ENCODE measurements at regions not wholly inside any gene's neighbourhood (a gene's known extent, or its start where the extent isn't known, plus 50 kb on each side); places are given as distances from the start of the nearest gene placed in this dataset.

DNA sequence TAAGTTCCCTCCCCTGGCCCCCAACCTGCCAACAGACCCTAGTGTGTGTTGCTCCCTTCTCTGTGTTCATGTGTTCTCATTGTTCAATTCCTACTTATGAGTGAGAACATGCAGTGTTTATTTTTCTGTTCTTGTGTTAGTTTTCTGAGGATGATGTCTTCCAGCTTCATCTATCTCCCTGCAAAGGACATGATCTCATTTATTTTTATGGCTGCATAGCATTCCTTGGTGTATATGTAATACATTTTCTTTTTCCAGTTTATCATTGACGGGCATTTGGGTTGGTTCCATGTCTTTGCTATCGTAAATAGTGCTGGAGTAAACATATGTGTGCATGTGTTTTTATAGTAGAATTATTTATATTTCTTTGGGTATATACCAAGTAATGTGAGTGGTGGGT lies 602.2 kb downstream of the DSC3 start:
- no peak for TF ChIP-seq EZH2 (IDR thresholded peaks at IDR 0.05; ENCODE audit: borderline replicate concordance, low read depth, low read length, severe bottlenecking)
- TF ChIP-seq, protein P1, sequence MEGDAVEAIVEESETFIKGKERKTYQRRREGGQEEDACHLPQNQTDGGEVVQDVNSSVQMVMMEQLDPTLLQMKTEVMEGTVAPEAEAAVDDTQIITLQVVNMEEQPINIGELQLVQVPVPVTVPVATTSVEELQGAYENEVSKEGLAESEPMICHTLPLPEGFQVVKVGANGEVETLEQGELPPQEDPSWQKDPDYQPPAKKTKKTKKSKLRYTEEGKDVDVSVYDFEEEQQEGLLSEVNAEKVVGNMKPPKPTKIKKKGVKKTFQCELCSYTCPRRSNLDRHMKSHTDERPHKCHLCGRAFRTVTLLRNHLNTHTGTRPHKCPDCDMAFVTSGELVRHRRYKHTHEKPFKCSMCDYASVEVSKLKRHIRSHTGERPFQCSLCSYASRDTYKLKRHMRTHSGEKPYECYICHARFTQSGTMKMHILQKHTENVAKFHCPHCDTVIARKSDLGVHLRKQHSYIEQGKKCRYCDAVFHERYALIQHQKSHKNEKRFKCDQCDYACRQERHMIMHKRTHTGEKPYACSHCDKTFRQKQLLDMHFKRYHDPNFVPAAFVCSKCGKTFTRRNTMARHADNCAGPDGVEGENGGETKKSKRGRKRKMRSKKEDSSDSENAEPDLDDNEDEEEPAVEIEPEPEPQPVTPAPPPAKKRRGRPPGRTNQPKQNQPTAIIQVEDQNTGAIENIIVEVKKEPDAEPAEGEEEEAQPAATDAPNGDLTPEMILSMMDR (IDR thresholded peaks at IDR 0.05; ENCODE audit: borderline replicate concordance, extremely low read depth, low read length, poor library complexity, severe bottlenecking): no peak
